ENCODE measurements at regions not wholly inside any gene's neighbourhood (a gene's known extent, or its start where the extent isn't known, plus 50 kb on each side); places are given as distances from the start of the nearest gene placed in this dataset.
"Not testable (repeated sequence)": the region's sequence is repeated elsewhere in the genome, so short reads cannot be mapped to it uniquely, and the experiment has no call there.

DNA sequence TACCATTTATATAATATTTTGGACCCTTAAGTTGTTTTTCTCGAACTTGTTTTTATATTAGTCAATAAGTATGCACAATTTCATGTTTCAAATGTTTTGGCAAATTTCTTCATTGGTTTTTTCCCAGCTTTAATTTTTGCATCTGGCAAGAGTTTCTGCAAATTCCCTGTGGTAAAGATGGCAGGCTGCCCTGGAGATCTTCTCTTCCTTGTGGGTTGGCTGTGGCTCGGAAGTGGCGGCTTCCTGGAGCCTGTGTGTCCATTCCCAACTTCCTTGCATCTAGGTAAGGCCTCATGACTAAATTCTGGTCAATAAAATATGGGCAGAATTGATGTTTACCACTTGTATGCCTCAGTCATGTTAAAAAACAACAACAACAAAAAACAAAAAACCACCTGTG, 818.6 kb downstream of the EPHA4 start:
- DNase-seq, result no peak

GRCh38 chr2:220756653-220757052, 815.5 kb downstream of the EPHA4 start:
- no peak for DNase-seq

DNA sequence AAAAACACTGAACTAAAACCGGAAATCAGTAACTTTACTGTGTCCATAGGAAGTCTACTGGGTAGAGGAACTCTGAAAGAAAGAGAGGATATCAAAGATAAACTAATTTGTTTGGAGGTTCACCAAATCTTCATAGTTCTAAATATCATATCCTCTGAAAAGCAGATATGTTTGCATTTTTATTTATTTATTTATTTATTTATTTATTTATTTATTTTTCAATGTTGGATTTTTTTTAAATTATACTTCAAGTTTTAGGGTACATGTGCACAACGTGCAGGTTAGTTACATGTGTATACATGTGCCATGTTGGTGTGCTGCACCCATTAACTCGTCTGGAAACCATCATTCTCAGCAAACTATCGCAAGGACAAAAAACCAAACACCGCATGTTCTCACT, 813.7 kb downstream of the EPHA4 start:
- DNase-seq, result not testable (repeated sequence)

- DNase-seq, result no peak
These were observed 807.9 kb downstream of the EPHA4 start for GRCh38 chr2:220764171-220764570.

GRCh38 chr2:220767591-220768255, 804.4 kb downstream of the EPHA4 start:
- DNase-seq, result no peak

DNA sequence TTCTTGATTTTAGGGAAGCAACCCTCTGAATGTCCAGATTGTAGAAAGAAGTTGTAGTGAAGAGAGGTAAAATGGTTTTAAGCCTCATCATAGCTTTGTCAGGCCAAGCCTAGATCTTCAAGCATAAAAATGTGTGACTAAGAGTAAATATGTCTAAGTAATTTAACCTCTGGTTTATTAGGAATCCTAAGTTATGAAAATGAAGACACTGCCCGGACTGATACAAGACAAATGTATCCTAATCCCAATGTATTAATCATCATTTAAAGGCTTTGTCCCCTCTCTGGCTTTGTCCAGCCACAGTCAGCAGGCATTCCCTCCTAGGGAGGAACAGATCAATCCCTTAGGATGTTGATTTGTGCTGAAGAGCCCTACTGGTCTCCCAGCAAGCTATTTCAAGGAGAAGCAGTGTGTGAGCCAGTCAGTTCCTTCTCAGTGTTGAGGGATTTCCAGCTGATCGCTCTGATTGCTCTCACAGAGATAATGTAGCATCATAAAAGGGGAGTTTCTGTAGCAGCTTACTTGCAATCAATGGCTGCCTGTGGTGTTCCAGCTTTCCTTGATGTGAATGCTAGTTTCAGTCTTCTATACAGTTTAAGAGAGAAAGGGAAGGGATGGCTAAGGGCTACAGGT, 796.1 kb downstream of the EPHA4 start:
- no peak for DNase-seq

DNA sequence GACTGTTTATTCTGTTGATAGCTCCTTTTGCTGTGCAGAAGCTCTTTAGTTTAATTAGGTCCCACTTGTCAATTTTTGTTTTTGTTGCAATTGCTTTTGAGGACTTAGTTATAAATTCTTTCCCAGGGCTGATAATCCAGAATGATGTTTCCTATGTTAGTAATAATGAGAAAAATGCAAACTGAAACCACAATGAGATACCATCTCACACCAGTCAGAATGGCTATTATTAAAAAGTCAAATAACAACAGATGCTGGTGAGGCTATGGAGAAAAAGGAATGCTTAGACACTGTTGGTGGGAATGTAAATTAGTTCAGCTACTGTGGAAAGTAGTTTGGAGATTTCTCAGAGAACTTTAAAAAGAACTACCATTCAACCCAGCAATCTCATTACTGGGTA, 793.0 kb downstream of the EPHA4 start:
- DNase-seq, result not testable (repeated sequence)

GRCh38 chr2:220779511-220779910, 792.6 kb downstream of the EPHA4 start:
- DNase-seq, result no peak

- DNase-seq, result no peak
These were observed 792.2 kb downstream of the EPHA4 start for GRCh38 chr2:220779931-220780330.

GRCh38 chr2:220781622-220782241, 790.4 kb downstream of the EPHA4 start:
- no peak for DNase-seq

DNA sequence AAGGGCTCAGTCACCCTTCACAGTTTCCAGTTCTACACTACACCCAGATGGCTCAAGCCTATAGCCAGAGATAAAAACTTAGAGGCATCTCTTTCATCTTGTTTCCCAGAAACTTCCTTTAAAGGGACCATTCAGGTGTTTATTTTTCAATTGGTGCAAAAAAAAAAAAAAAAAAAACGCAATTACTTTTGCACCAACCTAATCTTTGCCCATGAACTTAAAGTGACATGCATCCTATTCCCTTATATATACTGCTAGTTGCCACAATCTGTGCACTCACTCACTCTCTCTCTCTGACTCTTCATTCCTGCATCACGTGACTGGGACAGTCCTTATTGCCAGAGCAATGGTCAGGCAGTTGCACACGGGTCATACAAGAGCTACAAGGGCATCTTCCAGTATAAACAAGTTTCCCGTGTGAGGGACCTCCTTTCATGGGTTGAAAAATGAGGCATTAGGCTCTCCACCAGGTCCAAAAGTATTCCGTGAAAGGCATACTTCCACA, 789.4 kb downstream of the EPHA4 start:
- DNase-seq, result no peak

DNA sequence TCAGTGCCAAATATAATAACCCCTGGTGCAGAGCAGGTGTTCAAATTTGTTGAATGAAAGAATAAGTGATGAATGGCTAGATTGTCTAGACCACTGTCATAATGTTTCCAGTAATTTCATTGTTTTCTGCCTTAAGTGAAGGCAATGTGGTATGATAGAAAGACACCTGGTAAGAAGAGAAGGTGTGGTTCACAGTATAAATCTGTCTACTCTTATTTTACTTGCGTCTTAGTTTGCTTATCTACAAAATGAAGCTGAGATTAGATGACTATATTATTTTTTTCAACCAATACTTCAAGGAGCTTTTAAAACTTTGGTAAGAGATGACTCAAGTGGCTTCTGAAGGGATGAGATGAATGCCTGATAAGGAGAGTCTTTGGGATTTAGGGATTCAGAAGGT, 788.4 kb downstream of the EPHA4 start:
- no peak for DNase-seq

GRCh38 chr2:220785178-220785577, 786.9 kb downstream of the EPHA4 start:
- DNase-seq, result no peak

- no peak for DNase-seq
These were observed 785.9 kb downstream of the EPHA4 start for GRCh38 chr2:220786216-220786615.

GRCh38 chr2:220787251-220787650, 784.9 kb downstream of the EPHA4 start:
- no peak for DNase-seq

DNA sequence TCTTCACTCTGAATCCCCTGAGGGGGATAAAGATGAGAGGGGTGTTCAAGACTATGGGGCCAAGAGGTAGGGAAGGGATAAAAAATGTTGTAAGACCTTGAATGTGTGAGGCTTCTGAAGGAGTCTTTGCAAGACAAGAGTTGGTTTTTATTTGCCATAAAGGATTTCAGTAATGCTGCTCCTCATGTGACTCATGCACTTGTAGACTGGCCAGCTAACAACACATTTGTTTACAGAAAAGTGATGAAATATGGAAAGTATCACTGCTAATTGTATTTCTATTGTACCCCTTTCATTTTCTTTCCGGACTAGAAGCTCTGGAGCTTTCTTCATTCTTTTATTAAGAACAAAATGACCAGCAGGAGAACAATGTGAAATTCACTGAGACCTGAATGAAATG, 782.1 kb downstream of the EPHA4 start:
- DNase-seq, result no peak

- DNase-seq, result no peak
These were observed 776.4 kb downstream of the EPHA4 start for GRCh38 chr2:220795705-220796104.

- DNase-seq, result no peak
These were observed 761.0 kb downstream of the EPHA4 start for GRCh38 chr2:220811115-220811514.

- DNase-seq, result no peak
These were observed 760.0 kb downstream of the EPHA4 start for GRCh38 chr2:220811952-220812570.

DNA sequence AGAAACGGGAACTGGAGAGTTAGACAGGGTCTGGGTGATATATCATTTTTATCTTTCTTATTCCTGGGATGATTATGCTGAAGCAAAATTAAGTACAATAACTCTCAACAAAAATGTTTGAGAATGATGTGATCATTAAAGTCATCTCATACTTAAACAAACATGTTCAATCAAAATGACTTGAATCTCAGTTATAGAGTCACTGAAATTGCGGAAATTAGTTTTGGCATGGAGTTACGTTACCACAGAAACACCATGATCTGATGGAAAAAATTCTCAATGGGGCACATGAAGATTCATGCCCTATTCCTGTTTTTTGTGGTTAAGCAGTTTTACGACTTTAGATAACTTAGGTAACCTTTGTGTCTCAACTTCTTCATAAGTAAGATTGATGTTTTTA, 757.7 kb downstream of the EPHA4 start:
- no peak for DNase-seq

DNA sequence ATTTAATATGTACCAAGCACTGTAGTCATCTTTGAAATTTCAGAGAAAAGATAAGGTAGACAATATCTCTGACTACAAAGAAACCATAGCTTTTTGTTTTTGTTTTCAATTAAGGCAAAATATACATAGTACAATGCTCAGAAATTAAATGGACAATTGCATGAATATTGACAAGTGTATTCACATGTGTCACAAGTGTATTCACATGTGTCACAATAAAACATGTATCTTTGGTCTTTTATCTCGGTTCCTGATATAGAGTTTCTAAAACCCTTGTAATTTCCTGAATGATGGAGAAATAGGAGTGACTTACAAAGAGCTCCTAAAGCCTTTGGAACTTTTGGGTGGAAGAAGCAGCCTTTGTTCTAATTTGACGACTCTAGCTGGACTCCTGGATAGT, 756.4 kb downstream of the EPHA4 start:
- DNase-seq, result no peak

DNA sequence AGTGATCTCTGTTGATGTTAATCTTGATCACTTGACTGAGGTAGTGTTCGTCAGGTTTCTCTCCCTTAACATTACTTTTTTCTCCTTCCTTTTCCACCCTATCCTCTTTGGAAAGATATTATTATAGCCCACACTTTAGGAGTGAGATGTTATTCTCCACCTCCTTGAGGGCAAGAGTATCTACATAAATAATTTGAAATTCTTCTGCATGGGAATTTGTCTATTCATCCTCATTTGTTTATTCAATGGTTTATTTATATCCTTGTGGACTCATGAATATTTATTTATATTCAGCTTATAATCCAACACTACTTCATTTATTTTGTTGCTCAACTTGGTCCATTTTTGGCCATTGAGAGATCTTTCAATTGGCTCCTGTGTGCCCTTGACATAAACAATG, 750.4 kb downstream of the EPHA4 start:
- DNase-seq, result no peak

DNA sequence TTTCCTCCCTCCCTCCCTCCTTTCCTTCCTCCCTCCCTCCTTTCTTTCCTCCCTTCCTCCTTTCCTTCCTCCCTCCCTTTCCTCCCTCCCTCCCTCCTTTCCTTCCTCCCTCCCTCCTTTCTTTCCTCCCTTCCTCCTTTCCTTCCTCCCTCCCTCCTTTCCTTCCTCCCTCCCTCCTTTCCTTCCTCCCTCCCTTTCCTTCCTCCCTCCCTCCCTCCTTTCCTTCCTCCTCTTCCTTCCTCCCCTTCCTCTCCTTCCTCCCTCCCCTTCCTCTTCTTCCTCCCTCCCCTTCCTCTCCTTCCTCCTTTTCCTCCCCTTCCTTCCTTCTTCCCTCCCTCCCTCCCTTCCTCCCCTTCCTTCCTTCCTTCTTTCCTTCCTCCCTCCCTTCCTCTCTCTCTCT, 748.5 kb downstream of the EPHA4 start:
- DNase-seq, result not testable (repeated sequence)

DNA sequence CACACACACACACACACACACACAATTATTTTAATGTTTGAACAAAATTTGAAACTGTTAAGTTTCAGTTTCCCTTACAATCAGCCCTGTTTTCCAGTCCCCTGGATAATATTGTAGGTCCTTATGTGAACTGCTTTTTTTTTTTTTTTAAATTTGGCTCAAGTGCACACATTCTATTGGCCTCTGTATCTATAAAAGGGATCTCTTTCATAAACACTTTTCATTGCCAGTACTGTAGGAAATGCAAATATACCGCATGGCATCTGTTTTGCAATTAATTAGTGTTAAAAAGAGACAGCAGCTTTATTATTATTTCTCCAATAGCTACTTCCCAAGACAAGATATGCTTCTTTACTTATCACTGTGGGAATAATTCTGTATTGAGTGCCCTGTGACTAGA, 738.7 kb downstream of the EPHA4 start:
- no peak for DNase-seq
